ENCODE measurements at regions not wholly inside any gene's neighbourhood (a gene's known extent, or its start where the extent isn't known, plus 50 kb on each side); places are given as distances from the start of the nearest gene placed in this dataset.

- Histone ChIP-seq H3K4me1 (ENCODE audit: low read length) (no peaks in the 10 kb centered on the region), H3K9me3 (ENCODE audit: low read length) (no peaks in the 10 kb centered on the region), H3K9ac (ENCODE audit: low read length) (no peak overlapping the region), H3K9me2 (replicated peaks; ENCODE audit: insufficient read depth, low read length) (no peaks in the 10 kb centered on the region), H3K27me3 (ENCODE audit: low read length) (no peaks in the 10 kb centered on the region), H3K36me3 (ENCODE audit: insufficient read depth, low read length) (no peaks in the 10 kb centered on the region), H3K27ac (ENCODE audit: low read length) (no peak overlapping the region), H2AFZ (ENCODE audit: low read length) (no peak overlapping the region), H3K79me2 (ENCODE audit: low read length) (no peaks in the 10 kb centered on the region), H3K4me2 (ENCODE audit: low read depth, low read length, poor library complexity, severe bottlenecking) (no peak overlapping the region), H3K4me3 (ENCODE audit: low read length) (no peak overlapping the region), H4K20me1 (ENCODE audit: insufficient read depth, low read depth, low read length) (no peaks in the 10 kb centered on the region)
- no peak for DNase-seq
Observed at GRCh38 chr15:39192979-39193560, 387.8 kb upstream of the THBS1 start.

- Histone ChIP-seq H3K9me2 (replicated peaks; ENCODE audit: insufficient read depth, low read length) (no peaks in the 10 kb centered on the region), H4K20me1 (ENCODE audit: insufficient read depth, low read depth, low read length) (no peaks in the 10 kb centered on the region), H3K27me3 (ENCODE audit: low read length) (no peaks in the 10 kb centered on the region), H3K4me2 (ENCODE audit: low read depth, low read length, poor library complexity, severe bottlenecking) (no peak overlapping the region), H3K36me3 (ENCODE audit: insufficient read depth, low read length) (no peaks in the 10 kb centered on the region), H3K9me3 (ENCODE audit: low read length) (no peaks in the 10 kb centered on the region), H3K4me3 (ENCODE audit: low read length) (no peak overlapping the region), H3K4me1 (ENCODE audit: low read length) (no peaks in the 10 kb centered on the region), H3K27ac (ENCODE audit: low read length) (no peak overlapping the region), H2AFZ (ENCODE audit: low read length) (no peak overlapping the region), H3K9ac (ENCODE audit: low read length) (no peak overlapping the region), H3K79me2 (ENCODE audit: low read length) (no peaks in the 10 kb centered on the region)
- DNase-seq = no peak
Observed at GRCh38 chr15:39193611-39194010, 387.3 kb upstream of the THBS1 start.

- Histone ChIP-seq H3K9me3 (ENCODE audit: low read length) (no peaks in the 10 kb centered on the region), H3K4me2 (ENCODE audit: low read depth, low read length, poor library complexity, severe bottlenecking) (no peak overlapping the region), H3K4me3 (ENCODE audit: low read length) (no peak overlapping the region), H2AFZ (ENCODE audit: low read length) (no peak overlapping the region), H3K27ac (ENCODE audit: low read length) (no peak overlapping the region), H3K4me1 (ENCODE audit: low read length) (no peaks in the 10 kb centered on the region), H3K9ac (ENCODE audit: low read length) (no peak overlapping the region), H3K27me3 (ENCODE audit: low read length) (no peaks in the 10 kb centered on the region), H3K36me3 (ENCODE audit: insufficient read depth, low read length) (no peaks in the 10 kb centered on the region), H3K79me2 (ENCODE audit: low read length) (no peaks in the 10 kb centered on the region), H4K20me1 (ENCODE audit: insufficient read depth, low read depth, low read length) (no peaks in the 10 kb centered on the region), H3K9me2 (replicated peaks; ENCODE audit: insufficient read depth, low read length) (no peaks in the 10 kb centered on the region)
- no peak for DNase-seq
Observed at GRCh38 chr15:39194106-39194830, 386.6 kb upstream of the THBS1 start.

GRCh38 chr15:39195961-39196486, 384.9 kb upstream of the THBS1 start:
- no peak overlapping the region for H3K27ac ChIP-seq (ENCODE audit: low read length)
- H2AFZ ChIP-seq (ENCODE audit: low read length) = no peak overlapping the region
- H3K27me3 ChIP-seq (ENCODE audit: low read length) = no peaks in the 10 kb centered on the region
- H4K20me1 ChIP-seq (ENCODE audit: insufficient read depth, low read depth, low read length) = no peaks in the 10 kb centered on the region
- H3K9me3 ChIP-seq (ENCODE audit: low read length) = no peaks in the 10 kb centered on the region
- no peaks in the 10 kb centered on the region for H3K9me2 ChIP-seq (replicated peaks; ENCODE audit: insufficient read depth, low read length)
- H3K4me2 ChIP-seq (ENCODE audit: low read depth, low read length, poor library complexity, severe bottlenecking) = no peak overlapping the region
- H3K36me3 ChIP-seq (ENCODE audit: insufficient read depth, low read length) = no peaks in the 10 kb centered on the region
- no peak overlapping the region for H3K4me3 ChIP-seq (ENCODE audit: low read length)
- no peak overlapping the region for H3K9ac ChIP-seq (ENCODE audit: low read length)
- DNase-seq = peak; percentile 44
- no peaks in the 10 kb centered on the region for H3K79me2 ChIP-seq (ENCODE audit: low read length)
- H3K4me1 ChIP-seq (ENCODE audit: low read length) = no peaks in the 10 kb centered on the region

GRCh38 chr15:39198044-39199000, 382.6 kb upstream of the THBS1 start:
- H3K4me3 ChIP-seq (ENCODE audit: low read length) = no peak overlapping the region
- H3K36me3 ChIP-seq (ENCODE audit: insufficient read depth, low read length) = no peaks in the 10 kb centered on the region
- H3K27ac ChIP-seq (ENCODE audit: low read length) = no peak overlapping the region
- no peaks in the 10 kb centered on the region for H3K9me2 ChIP-seq (replicated peaks; ENCODE audit: insufficient read depth, low read length)
- no peaks in the 10 kb centered on the region for H3K9me3 ChIP-seq (ENCODE audit: low read length)
- no peak overlapping the region for H2AFZ ChIP-seq (ENCODE audit: low read length)
- no peak overlapping the region for H3K4me2 ChIP-seq (ENCODE audit: low read depth, low read length, poor library complexity, severe bottlenecking)
- no peaks in the 10 kb centered on the region for H3K4me1 ChIP-seq (ENCODE audit: low read length)
- DNase-seq = no peak
- no peaks in the 10 kb centered on the region for H3K27me3 ChIP-seq (ENCODE audit: low read length)
- no peaks in the 10 kb centered on the region for H4K20me1 ChIP-seq (ENCODE audit: insufficient read depth, low read depth, low read length)
- H3K9ac ChIP-seq (ENCODE audit: low read length) = no peak overlapping the region
- H3K79me2 ChIP-seq (ENCODE audit: low read length) = no peaks in the 10 kb centered on the region

- H3K4me2 ChIP-seq (ENCODE audit: low read depth, low read length, poor library complexity, severe bottlenecking) = no peak overlapping the region
- H3K9me3 ChIP-seq (ENCODE audit: low read length) = no peaks in the 10 kb centered on the region
- no peaks in the 10 kb centered on the region for H3K27me3 ChIP-seq (ENCODE audit: low read length)
- H4K20me1 ChIP-seq (ENCODE audit: insufficient read depth, low read depth, low read length) = no peaks in the 10 kb centered on the region
- H3K36me3 ChIP-seq (ENCODE audit: insufficient read depth, low read length) = no peaks in the 10 kb centered on the region
- DNase-seq = no peak
- no peaks in the 10 kb centered on the region for H3K4me1 ChIP-seq (ENCODE audit: low read length)
- H3K9ac ChIP-seq (ENCODE audit: low read length) = no peak overlapping the region
- no peak overlapping the region for H3K27ac ChIP-seq (ENCODE audit: low read length)
- H3K79me2 ChIP-seq (ENCODE audit: low read length) = no peaks in the 10 kb centered on the region
- no peak overlapping the region for H2AFZ ChIP-seq (ENCODE audit: low read length)
- H3K4me3 ChIP-seq (ENCODE audit: low read length) = no peak overlapping the region
- no peaks in the 10 kb centered on the region for H3K9me2 ChIP-seq (replicated peaks; ENCODE audit: insufficient read depth, low read length)
Observed at GRCh38 chr15:39199076-39199475, 381.8 kb upstream of the THBS1 start.

- Histone ChIP-seq H3K4me1 (ENCODE audit: low read length) (no peaks in the 10 kb centered on the region), H3K4me3 (ENCODE audit: low read length) (no peak overlapping the region), H3K9ac (ENCODE audit: low read length) (no peak overlapping the region), H3K9me2 (replicated peaks; ENCODE audit: insufficient read depth, low read length) (no peaks in the 10 kb centered on the region), H3K79me2 (ENCODE audit: low read length) (no peaks in the 10 kb centered on the region), H3K9me3 (ENCODE audit: low read length) (no peaks in the 10 kb centered on the region), H4K20me1 (ENCODE audit: insufficient read depth, low read depth, low read length) (no peaks in the 10 kb centered on the region), H3K36me3 (ENCODE audit: insufficient read depth, low read length) (no peaks in the 10 kb centered on the region), H2AFZ (ENCODE audit: low read length) (no peak overlapping the region), H3K27ac (ENCODE audit: low read length) (no peak overlapping the region), H3K4me2 (ENCODE audit: low read depth, low read length, poor library complexity, severe bottlenecking) (no peak overlapping the region), H3K27me3 (ENCODE audit: low read length) (no peaks in the 10 kb centered on the region)
- no peak for DNase-seq
Observed at GRCh38 chr15:39200586-39200985, 380.3 kb upstream of the THBS1 start.

- Histone ChIP-seq H4K20me1 (ENCODE audit: insufficient read depth, low read depth, low read length) (no peaks in the 10 kb centered on the region), H3K4me1 (ENCODE audit: low read length) (no peaks in the 10 kb centered on the region), H3K27me3 (ENCODE audit: low read length) (no peaks in the 10 kb centered on the region), H3K4me2 (ENCODE audit: low read depth, low read length, poor library complexity, severe bottlenecking) (no peak overlapping the region), H3K4me3 (ENCODE audit: low read length) (no peak overlapping the region), H3K79me2 (ENCODE audit: low read length) (no peaks in the 10 kb centered on the region), H3K9me2 (replicated peaks; ENCODE audit: insufficient read depth, low read length) (no peaks in the 10 kb centered on the region), H2AFZ (ENCODE audit: low read length) (no peak overlapping the region), H3K9ac (ENCODE audit: low read length) (no peak overlapping the region), H3K9me3 (ENCODE audit: low read length) (no peaks in the 10 kb centered on the region), H3K36me3 (ENCODE audit: insufficient read depth, low read length) (no peaks in the 10 kb centered on the region), H3K27ac (ENCODE audit: low read length) (no peak overlapping the region)
- DNase-seq = no peak
Observed at GRCh38 chr15:39202641-39203040, 378.2 kb upstream of the THBS1 start.

Measured in Karpas-422 (cell line).